Gastrocnemius medialis (tissue), 4 donors: ENCODE measurements at regions not wholly inside any gene's neighbourhood (a gene's known extent, or its start where the extent isn't known, plus 50 kb on each side); places are given as distances from the start of the nearest gene placed in this dataset.

Experiments
- POLR2A ChIP-seq, 2 donors: fragments of 450-650 bp; IDR thresholded peaks; one replicate each; pipeline ENCODE4 v1.6.1; 2017; ENCODE audit warnings: antibody characterized with exemption in 2 of 2, mild to moderate bottlenecking in 2 of 2, moderate library complexity in 2 of 2
- TF ChIP-seq, protein P1 (sequence below), 5 experiments: fragments of 450-650 bp in 3 of 5; fragments of 200-600 bp in 2 of 5; sonication (generic) in 2 of 5; IDR thresholded peaks in 4 of 5; conservative IDR thresholded peaks in 1 of 5; 1 replicate in 4 of 5; 2 replicates in 1 of 5; pipeline ENCODE4 v1.5.1; 2016 to 2019; ENCODE audit warnings: antibody characterized with exemption in 5 of 5, mild to moderate bottlenecking in 3 of 5, moderate library complexity in 3 of 5

DNA sequence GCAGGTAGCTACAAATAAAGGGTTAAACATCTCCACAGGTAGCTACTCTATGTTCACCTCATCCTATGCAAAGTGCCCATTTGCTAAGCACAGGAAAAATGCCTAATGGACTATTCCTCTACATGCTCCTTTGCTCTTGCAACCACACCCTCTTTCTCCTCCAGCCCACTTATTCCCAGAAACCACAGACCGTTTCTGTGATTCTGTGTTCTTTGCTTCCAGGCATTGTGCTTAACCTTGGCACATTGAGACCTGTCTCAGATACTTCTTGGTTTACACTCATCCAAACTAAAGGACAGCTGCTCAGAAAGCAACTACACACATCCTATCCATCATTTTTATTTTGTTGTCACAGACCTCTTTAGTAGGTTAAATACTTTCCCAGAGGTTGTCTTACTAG, 785.0 kb upstream of the MIR17HG start:
- TF ChIP-seq, protein P1, sequence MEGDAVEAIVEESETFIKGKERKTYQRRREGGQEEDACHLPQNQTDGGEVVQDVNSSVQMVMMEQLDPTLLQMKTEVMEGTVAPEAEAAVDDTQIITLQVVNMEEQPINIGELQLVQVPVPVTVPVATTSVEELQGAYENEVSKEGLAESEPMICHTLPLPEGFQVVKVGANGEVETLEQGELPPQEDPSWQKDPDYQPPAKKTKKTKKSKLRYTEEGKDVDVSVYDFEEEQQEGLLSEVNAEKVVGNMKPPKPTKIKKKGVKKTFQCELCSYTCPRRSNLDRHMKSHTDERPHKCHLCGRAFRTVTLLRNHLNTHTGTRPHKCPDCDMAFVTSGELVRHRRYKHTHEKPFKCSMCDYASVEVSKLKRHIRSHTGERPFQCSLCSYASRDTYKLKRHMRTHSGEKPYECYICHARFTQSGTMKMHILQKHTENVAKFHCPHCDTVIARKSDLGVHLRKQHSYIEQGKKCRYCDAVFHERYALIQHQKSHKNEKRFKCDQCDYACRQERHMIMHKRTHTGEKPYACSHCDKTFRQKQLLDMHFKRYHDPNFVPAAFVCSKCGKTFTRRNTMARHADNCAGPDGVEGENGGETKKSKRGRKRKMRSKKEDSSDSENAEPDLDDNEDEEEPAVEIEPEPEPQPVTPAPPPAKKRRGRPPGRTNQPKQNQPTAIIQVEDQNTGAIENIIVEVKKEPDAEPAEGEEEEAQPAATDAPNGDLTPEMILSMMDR (IDR thresholded peaks at IDR 0.05 in 4 of 5, conservative IDR thresholded peaks at IDR 0.05 in 1 of 5) = no peak
- TF ChIP-seq POLR2A (IDR thresholded peaks at IDR 0.05) = no peak
